ENCODE measurements at regions not wholly inside any gene's neighbourhood (a gene's known extent, or its start where the extent isn't known, plus 50 kb on each side); places are given as distances from the start of the nearest gene placed in this dataset.

- no peaks in the 10 kb centered on the region for H3K9me3 ChIP-seq (replicated peaks; ENCODE audit: low read length)
- H3K27me3 ChIP-seq (ENCODE audit: control insufficient read depth, insufficient read depth, low read length) = peaks cover 6% of the 10 kb centered on the region
- no peak overlapping the region for H3K4me3 ChIP-seq (ENCODE audit: low read length)
- H3K36me3 ChIP-seq (ENCODE audit: insufficient read depth, low read length) = no peaks in the 10 kb centered on the region
- H3K4me1 ChIP-seq (ENCODE audit: control insufficient read depth, insufficient read depth, low read length) = no peaks in the 10 kb centered on the region
- H3K9ac ChIP-seq (ENCODE audit: low read depth, low read length) = no peak overlapping the region
- H3K4me2 ChIP-seq (ENCODE audit: low read length) = no peak overlapping the region
Observed at GRCh38 chr16:13856811-13857511, 63.0 kb upstream of the ERCC4 start.

GRCh38 chr16:13858873-13859580 is 60.9 kb upstream of the ERCC4 start:
- Histone ChIP-seq H3K27me3 (ENCODE audit: control insufficient read depth, insufficient read depth, low read length) (peaks cover 6% of the 10 kb centered on the region), H3K9me3 (replicated peaks; ENCODE audit: low read length) (no peaks in the 10 kb centered on the region), H3K4me1 (ENCODE audit: control insufficient read depth, insufficient read depth, low read length) (no peaks in the 10 kb centered on the region), H3K4me2 (ENCODE audit: low read length) (no peak overlapping the region), H3K4me3 (ENCODE audit: low read length) (no peak overlapping the region), H3K36me3 (ENCODE audit: insufficient read depth, low read length) (no peaks in the 10 kb centered on the region), H3K9ac (ENCODE audit: low read depth, low read length) (no peak overlapping the region)

GRCh38 chr16:13863075-13863765 is 56.7 kb upstream of the ERCC4 start:
- no peak overlapping the region for H3K9ac ChIP-seq (ENCODE audit: low read depth, low read length)
- no peaks in the 10 kb centered on the region for H3K4me1 ChIP-seq (ENCODE audit: control insufficient read depth, insufficient read depth, low read length)
- H3K36me3 ChIP-seq (ENCODE audit: insufficient read depth, low read length) = no peaks in the 10 kb centered on the region
- H3K4me2 ChIP-seq (ENCODE audit: low read length) = no peak overlapping the region
- no peak overlapping the region for H3K4me3 ChIP-seq (ENCODE audit: low read length)
- H3K27me3 ChIP-seq (ENCODE audit: control insufficient read depth, insufficient read depth, low read length) = peaks cover 7% of the 10 kb centered on the region
- no peaks in the 10 kb centered on the region for H3K9me3 ChIP-seq (replicated peaks; ENCODE audit: low read length)

- H3K9ac ChIP-seq (ENCODE audit: low read depth, low read length) = no peak overlapping the region
- no peak overlapping the region for H3K4me3 ChIP-seq (ENCODE audit: low read length)
Observed at GRCh38 chr16:13864689-13865088, 55.3 kb upstream of the ERCC4 start.

GRCh38 chr16:13866073-13866472 is 53.9 kb upstream of the ERCC4 start:
- Histone ChIP-seq H3K9me3 (replicated peaks; ENCODE audit: low read length) (no peaks in the 10 kb centered on the region), H3K4me3 (ENCODE audit: low read length) (no peak overlapping the region), H3K36me3 (ENCODE audit: insufficient read depth, low read length) (no peaks in the 10 kb centered on the region), H3K9ac (ENCODE audit: low read depth, low read length) (no peak overlapping the region), H3K4me1 (ENCODE audit: control insufficient read depth, insufficient read depth, low read length) (no peaks in the 10 kb centered on the region), H3K27me3 (ENCODE audit: control insufficient read depth, insufficient read depth, low read length) (peaks cover 13% of the 10 kb centered on the region), H3K4me2 (ENCODE audit: low read length) (no peak overlapping the region)

More at GRCh38 chr16:13864689-13865088, 55.3 kb upstream of the ERCC4 start:
- Histone ChIP-seq H3K36me3 (ENCODE audit: insufficient read depth, low read length) (no peaks in the 10 kb centered on the region), H3K4me1 (ENCODE audit: control insufficient read depth, insufficient read depth, low read length) (no peaks in the 10 kb centered on the region), H3K27me3 (ENCODE audit: control insufficient read depth, insufficient read depth, low read length) (peaks cover 6% of the 10 kb centered on the region), H3K9me3 (replicated peaks; ENCODE audit: low read length) (no peaks in the 10 kb centered on the region), H3K4me2 (ENCODE audit: low read length) (no peak overlapping the region)
